ENCODE measurements at regions not wholly inside any gene's neighbourhood (a gene's known extent, or its start where the extent isn't known, plus 50 kb on each side); places are given as distances from the start of the nearest gene placed in this dataset.

DNA sequence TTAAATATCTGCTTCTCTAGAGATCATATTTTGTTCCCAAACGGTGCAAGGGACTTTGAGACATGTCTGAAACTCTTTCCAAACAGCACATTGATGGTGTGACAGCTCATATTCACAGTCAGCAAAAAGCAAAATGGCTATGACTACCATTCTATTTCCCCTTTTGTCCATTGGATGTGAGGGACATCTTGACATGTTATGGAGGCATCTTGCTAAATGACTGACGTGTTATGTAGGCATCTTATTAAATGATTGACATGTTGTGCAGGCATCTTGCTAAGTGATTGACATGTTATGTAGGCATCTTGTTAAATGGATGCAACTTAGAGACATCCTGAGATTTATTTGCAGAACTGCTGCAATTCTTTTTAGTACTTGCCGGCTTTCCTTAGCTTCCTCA lies 255.8 kb downstream of the DLL1 start:
- Histone ChIP-seq H3K36me3 (no peaks in the 10 kb centered on the region), H3K27me3 (no peaks in the 10 kb centered on the region), H3K9me3 (peaks cover 0 to 3% (median 0%) of the 10 kb centered on the region in 4 donors), H3K4me1 (peaks cover 6 to 14% (median 7%) of the 10 kb centered on the region in 4 donors), H3K27ac (no peak overlapping the region), H3K4me3 (no peak overlapping the region)
- ATAC-seq (ENCODE audit: low FRiP score in 2 of 2) (no peak), DNase-seq (no peak)
- 82 to 88% methylated on average over 3 of the region's 3 CpGs for WGBS, 2 donors
- TF ChIP-seq POLR2AphosphoS5 (IDR thresholded peaks at IDR 0.05) (no peak), POLR2A (IDR thresholded peaks at IDR 0.05) (no peak), EP300 (IDR thresholded peaks at IDR 0.05) (no peak)
- TF ChIP-seq, protein P1, sequence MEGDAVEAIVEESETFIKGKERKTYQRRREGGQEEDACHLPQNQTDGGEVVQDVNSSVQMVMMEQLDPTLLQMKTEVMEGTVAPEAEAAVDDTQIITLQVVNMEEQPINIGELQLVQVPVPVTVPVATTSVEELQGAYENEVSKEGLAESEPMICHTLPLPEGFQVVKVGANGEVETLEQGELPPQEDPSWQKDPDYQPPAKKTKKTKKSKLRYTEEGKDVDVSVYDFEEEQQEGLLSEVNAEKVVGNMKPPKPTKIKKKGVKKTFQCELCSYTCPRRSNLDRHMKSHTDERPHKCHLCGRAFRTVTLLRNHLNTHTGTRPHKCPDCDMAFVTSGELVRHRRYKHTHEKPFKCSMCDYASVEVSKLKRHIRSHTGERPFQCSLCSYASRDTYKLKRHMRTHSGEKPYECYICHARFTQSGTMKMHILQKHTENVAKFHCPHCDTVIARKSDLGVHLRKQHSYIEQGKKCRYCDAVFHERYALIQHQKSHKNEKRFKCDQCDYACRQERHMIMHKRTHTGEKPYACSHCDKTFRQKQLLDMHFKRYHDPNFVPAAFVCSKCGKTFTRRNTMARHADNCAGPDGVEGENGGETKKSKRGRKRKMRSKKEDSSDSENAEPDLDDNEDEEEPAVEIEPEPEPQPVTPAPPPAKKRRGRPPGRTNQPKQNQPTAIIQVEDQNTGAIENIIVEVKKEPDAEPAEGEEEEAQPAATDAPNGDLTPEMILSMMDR (IDR thresholded peaks at IDR 0.05) = no peak

DNA sequence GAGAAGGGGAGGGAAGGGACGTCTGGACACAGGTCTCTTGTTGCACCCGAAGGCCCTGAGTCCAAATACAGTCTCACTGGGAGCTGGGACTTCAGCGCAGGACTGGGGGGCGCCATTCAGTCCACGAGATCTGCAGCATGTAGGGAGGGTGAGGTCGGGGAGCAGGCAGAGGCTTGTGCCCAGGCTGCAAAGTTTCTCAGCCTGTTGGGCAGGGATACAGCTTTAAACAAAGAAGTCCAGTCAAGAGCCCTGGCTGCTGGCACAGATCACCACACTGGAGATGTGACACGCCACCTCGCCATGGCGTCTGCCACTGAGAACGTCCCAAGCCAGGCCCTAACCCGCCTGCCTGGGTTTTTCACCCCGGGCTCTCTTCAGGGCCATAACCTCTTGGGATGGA lies 256.6 kb downstream of the DLL1 start:
- Histone ChIP-seq H3K9me3 (peaks cover 0 to 3% (median 0%) of the 10 kb centered on the region in 4 donors), H3K27ac (no peak overlapping the region), H3K27me3 (no peaks in the 10 kb centered on the region), H3K36me3 (no peaks in the 10 kb centered on the region), H3K4me3 (no peak overlapping the region), H3K4me1 (peaks cover 6 to 14% (median 7%) of the 10 kb centered on the region in 4 donors)
- DNase-seq = peak; percentile 19 to 21
- WGBS, 2 donors = 81 to 94% methylated on average over 12 of the region's 12 CpGs
- no peak for ATAC-seq (ENCODE audit: low FRiP score in 2 of 2)
- no peak for TF ChIP-seq POLR2AphosphoS5 (IDR thresholded peaks at IDR 0.05)
- TF ChIP-seq POLR2A (IDR thresholded peaks at IDR 0.05) = no peak
- TF ChIP-seq EP300 (IDR thresholded peaks at IDR 0.05) = no peak
- TF ChIP-seq, protein P1 (IDR thresholded peaks at IDR 0.05) = no peak

DNA sequence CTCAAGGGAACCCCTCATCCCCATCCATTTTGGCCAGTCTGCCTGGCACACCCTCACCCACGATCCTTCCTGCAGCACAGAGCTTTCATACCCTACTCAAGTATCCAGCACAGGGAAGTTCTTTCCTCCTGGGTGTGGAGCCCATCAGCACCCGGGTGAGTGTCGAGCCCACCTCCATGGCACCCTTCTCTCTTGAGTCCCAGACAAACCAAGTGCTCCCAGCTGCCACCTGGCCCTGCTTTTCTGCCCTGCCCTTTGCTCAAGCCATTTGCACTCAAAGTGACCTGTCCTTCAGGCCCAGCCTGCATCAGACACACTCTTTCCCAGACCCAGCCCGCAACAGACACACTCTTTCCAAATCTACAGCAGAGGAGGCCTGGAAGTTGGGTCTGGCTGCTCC lies 257.2 kb downstream of the DLL1 start:
- peaks cover 6 to 14% (median 7%) of the 10 kb centered on the region in 4 donors for H3K4me1 ChIP-seq
- ATAC-seq (ENCODE audit: low FRiP score in 2 of 2) (no peak), DNase-seq (peak in 1 of 2 donors; percentile 10)
- no peak overlapping the region for H3K4me3 ChIP-seq
- no peaks in the 10 kb centered on the region for H3K27me3 ChIP-seq
- no peaks in the 10 kb centered on the region for H3K36me3 ChIP-seq
- whole genome bisulfite sequencing, 2 donors = 94 to 97% methylated on average over 4 of the region's 4 CpGs
- no peak overlapping the region for H3K27ac ChIP-seq
- H3K9me3 ChIP-seq = peaks cover 0 to 3% (median 0%) of the 10 kb centered on the region in 4 donors
- TF ChIP-seq POLR2A (IDR thresholded peaks at IDR 0.05) = no peak
- TF ChIP-seq, protein P1 (IDR thresholded peaks at IDR 0.05) = no peak
- TF ChIP-seq EP300 (IDR thresholded peaks at IDR 0.05) = no peak
- TF ChIP-seq POLR2AphosphoS5 (IDR thresholded peaks at IDR 0.05) = no peak

DNA sequence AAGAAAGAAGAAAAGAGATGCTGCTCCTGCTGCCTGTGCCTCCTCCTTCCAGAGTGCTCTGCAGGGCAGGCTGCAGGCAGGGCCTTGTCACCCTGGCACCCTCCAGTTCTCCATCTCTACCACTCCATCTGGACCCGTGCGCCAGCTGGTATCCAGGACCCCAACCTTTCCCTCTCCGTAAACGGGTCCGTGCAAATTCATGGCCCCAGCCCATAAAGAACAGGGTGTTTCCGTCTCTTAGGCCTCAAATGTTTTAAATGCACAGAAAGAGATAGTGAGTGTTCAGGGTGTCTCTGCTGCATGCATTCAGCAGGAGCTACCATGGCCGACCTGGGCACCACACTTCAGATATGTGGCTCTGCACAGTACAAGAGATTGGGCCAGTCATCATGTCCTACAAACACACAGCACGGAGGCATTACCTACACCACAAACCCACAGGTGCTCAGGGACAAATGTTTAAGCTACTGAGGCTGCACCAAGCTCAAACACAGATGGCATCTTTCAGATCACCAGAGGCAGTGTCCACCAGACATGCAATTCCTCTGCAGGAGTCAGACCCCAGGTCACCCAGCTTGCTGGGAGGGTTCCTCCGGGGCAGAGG lies 258.1 kb downstream of the DLL1 start:
- Histone ChIP-seq H3K27ac (no peak overlapping the region), H3K27me3 (no peaks in the 10 kb centered on the region), H3K36me3 (no peaks in the 10 kb centered on the region), H3K4me1 (peaks cover 4 to 14% (median 7%) of the 10 kb centered on the region in 4 donors), H3K4me3 (no peak overlapping the region), H3K9me3 (peaks cover 0 to 3% (median 0%) of the 10 kb centered on the region in 4 donors)
- WGBS, 2 donors = 92 to 98% methylated on average over 9 of the region's 9 CpGs
- DNase-seq (peak in 1 of 2 donors; percentile 16), ATAC-seq (ENCODE audit: low FRiP score in 2 of 2) (no peak)
- TF ChIP-seq POLR2A (IDR thresholded peaks at IDR 0.05) = no peak
- TF ChIP-seq, protein P1 (IDR thresholded peaks at IDR 0.05) = no peak
- TF ChIP-seq POLR2AphosphoS5 (IDR thresholded peaks at IDR 0.05) = no peak
- TF ChIP-seq EP300 (IDR thresholded peaks at IDR 0.05) = no peak

GRCh38 chr6:170032197-170032596 lies 258.7 kb downstream of the DLL1 start:
- H3K4me3 ChIP-seq = no peak overlapping the region
- peaks cover 0 to 3% (median 0%) of the 10 kb centered on the region in 4 donors for H3K9me3 ChIP-seq
- H3K4me1 ChIP-seq = peaks cover 3 to 14% (median 7%) of the 10 kb centered on the region in 4 donors
- WGBS, 2 donors = 85 to 87% methylated on average over 4 to 6 of the region's 6 CpGs
- no peaks in the 10 kb centered on the region for H3K27me3 ChIP-seq
- TF ChIP-seq, protein P1 (IDR thresholded peaks at IDR 0.05) = no peak
- no peak for TF ChIP-seq EP300 (IDR thresholded peaks at IDR 0.05)
- no peak for TF ChIP-seq POLR2A (IDR thresholded peaks at IDR 0.05)
- no peak for TF ChIP-seq POLR2AphosphoS5 (IDR thresholded peaks at IDR 0.05)
- no peak overlapping the region for H3K27ac ChIP-seq
- ATAC-seq (ENCODE audit: low FRiP score in 2 of 2) (no peak), DNase-seq (peak; percentile 13 to 18)
- H3K36me3 ChIP-seq = no peaks in the 10 kb centered on the region

All from upper lobe of left lung (tissue), 6 donors.